Breast epithelium (tissue), 4 donors: ENCODE measurements at regions not wholly inside any gene's neighbourhood (a gene's known extent, or its start where the extent isn't known, plus 50 kb on each side); places are given as distances from the start of the nearest gene placed in this dataset.

Experiments used
- DNase-seq, 2 donors: peaks; one replicate each; pipeline ENCODE4 v3.0.0-alpha.2; 2019; ENCODE audit warnings: low spot score in 2 of 2
- H3K27ac ChIP-seq, 2 donors: fragments of 200-600 bp; sonication (generic) in 1 of 2; one replicate each; pipeline ENCODE4 v1.5.1; 2016 to 2019; ENCODE audit warnings: mild to moderate bottlenecking in 1 of 2
- H3K27me3 ChIP-seq, 2 donors: fragments of 200-600 bp; sonication (generic) in 1 of 2; one replicate each; pipeline versions ENCODE4 v1.5.1 to v1.6.0; 2017 to 2019; ENCODE audit warnings: control low read depth in 1 of 2, mild to moderate bottlenecking in 1 of 2
- H3K36me3 ChIP-seq: fragments of 200-600 bp; one replicate; pipeline ENCODE4 v1.5.1; 2019
- H3K4me1 ChIP-seq, 2 donors: fragments of 200-600 bp; sonication (generic); one replicate each; pipeline ENCODE4 v1.5.1; 2016 to 2019; ENCODE audit warnings: control low read depth in 1 of 2
- H3K4me3 ChIP-seq, 3 donors: fragments of 200-600 bp; sonication (generic); 1 replicate in 2 of 3; 2 replicates in 1 of 3; pipeline ENCODE4 v1.5.1; 2016 to 2019; ENCODE audit warnings: mild to moderate bottlenecking in 3 of 3, moderate library complexity in 2 of 3
- H3K9me3 ChIP-seq, 2 donors: fragments of 200-600 bp; sonication (generic) in 1 of 2; one replicate each; pipeline ENCODE4 v1.5.1; 2016 to 2019; ENCODE audit warnings: control low read depth in 1 of 2
- POLR2A ChIP-seq: fragments of 450-650 bp; IDR thresholded peaks from one replicate; pipeline ENCODE4 v1.6.1; 2016; ENCODE audit warnings: antibody characterized with exemption, mild to moderate bottlenecking, moderate library complexity
- POLR2AphosphoS5 ChIP-seq, 3 donors: sonication (generic); formaldehyde crosslinking; IDR thresholded peaks; one replicate each; pipeline ENCODE4 v1.6.1; 2017; ENCODE audit warnings: antibody characterized with exemption in 3 of 3
- intact Hi-C: fragments of 100-400 bp; cut with DNase I; formaldehyde crosslinking; loops from one replicate; pipeline ENCODE4 v1.15.1; 2023; ENCODE audit warnings: low total_unique reads
- TF ChIP-seq, protein P1 (sequence below), 3 donors: fragments of 450-650 bp; IDR thresholded peaks; one replicate each; pipeline ENCODE4 v1.5.1; 2016 to 2017; ENCODE audit warnings: antibody characterized with exemption in 3 of 3, mild to moderate bottlenecking in 3 of 3, moderate library complexity in 3 of 3

GRCh38 chr21:20537130-20537529 lies 461.1 kb upstream of the NCAM2 start:
- Histone ChIP-seq H3K4me3 (no peak overlapping the region), H3K27ac (no peak overlapping the region), H3K4me1 (no peaks in the 10 kb centered on the region), H3K9me3 (no peaks in the 10 kb centered on the region), H3K27me3 (no peaks in the 10 kb centered on the region), H3K36me3 (no peaks in the 10 kb centered on the region)
- no peak for DNase-seq
- TF ChIP-seq, protein P1, sequence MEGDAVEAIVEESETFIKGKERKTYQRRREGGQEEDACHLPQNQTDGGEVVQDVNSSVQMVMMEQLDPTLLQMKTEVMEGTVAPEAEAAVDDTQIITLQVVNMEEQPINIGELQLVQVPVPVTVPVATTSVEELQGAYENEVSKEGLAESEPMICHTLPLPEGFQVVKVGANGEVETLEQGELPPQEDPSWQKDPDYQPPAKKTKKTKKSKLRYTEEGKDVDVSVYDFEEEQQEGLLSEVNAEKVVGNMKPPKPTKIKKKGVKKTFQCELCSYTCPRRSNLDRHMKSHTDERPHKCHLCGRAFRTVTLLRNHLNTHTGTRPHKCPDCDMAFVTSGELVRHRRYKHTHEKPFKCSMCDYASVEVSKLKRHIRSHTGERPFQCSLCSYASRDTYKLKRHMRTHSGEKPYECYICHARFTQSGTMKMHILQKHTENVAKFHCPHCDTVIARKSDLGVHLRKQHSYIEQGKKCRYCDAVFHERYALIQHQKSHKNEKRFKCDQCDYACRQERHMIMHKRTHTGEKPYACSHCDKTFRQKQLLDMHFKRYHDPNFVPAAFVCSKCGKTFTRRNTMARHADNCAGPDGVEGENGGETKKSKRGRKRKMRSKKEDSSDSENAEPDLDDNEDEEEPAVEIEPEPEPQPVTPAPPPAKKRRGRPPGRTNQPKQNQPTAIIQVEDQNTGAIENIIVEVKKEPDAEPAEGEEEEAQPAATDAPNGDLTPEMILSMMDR (IDR thresholded peaks at IDR 0.05) = no peak
- TF ChIP-seq POLR2AphosphoS5 (IDR thresholded peaks at IDR 0.05) = no peak
- TF ChIP-seq POLR2A = no peak
- intact Hi-C loops = no loop called here

DNA sequence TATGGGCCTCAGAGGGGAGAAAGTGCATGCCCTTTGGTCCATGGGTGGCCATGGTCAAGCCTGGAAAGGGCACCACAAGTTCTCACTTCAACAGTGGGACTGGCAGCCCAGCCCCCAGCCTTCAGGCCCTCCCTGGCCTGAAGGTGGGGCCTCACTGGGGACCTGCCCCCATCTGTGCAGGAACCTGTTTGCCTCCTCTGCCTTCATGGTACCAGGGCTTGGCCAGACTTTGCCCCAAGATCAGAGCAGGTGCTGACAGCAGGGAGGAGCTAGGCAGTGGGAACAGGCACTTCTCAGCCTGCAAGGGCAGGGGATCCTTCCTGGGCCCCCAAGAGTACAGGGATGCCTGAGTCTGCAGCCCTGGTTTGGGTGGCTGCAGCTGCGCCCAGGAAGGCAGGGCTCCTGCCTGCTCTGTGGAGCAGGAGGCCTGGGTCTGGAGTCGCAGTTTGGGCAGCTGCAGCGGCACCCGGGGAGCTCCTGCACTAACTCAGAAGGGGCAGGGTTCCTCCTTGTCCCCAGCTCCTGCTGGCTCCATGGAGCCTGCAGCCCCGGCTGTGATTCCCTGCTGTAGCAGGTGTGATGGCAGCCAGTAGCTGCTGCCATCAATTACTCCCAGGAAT lies 460.1 kb upstream of the NCAM2 start:
- intact Hi-C loops = no loop called here
- no peak overlapping the region for H3K4me3 ChIP-seq
- no peaks in the 10 kb centered on the region for H3K4me1 ChIP-seq
- TF ChIP-seq, protein P1 (IDR thresholded peaks at IDR 0.05) = no peak
- no peak for TF ChIP-seq POLR2AphosphoS5 (IDR thresholded peaks at IDR 0.05)
- no peak for TF ChIP-seq POLR2A
- no peaks in the 10 kb centered on the region for H3K36me3 ChIP-seq
- H3K27ac ChIP-seq = no peak overlapping the region
- no peaks in the 10 kb centered on the region for H3K27me3 ChIP-seq
- no peak for DNase-seq
- no peaks in the 10 kb centered on the region for H3K9me3 ChIP-seq

DNA sequence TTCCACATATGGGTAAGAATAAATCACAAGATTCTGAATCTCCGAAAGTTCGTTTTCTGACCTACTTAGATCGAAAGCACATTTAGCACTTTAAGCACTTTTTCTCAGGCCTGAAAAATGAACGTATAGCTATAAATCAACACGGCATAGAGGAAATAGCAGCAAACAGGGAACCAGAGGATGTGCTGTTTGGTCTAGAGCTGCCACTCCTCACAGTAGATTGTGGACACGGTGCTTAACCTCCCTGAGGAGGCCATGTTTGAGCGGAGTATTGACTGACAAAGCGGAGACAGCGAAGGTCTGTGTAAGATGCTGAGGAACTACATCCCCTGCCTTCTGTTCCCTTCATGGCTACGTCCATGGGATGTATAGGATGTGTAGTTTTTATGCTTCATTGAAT lies 452.8 kb upstream of the NCAM2 start:
- H3K27me3 ChIP-seq = no peaks in the 10 kb centered on the region
- H3K4me1 ChIP-seq = no peaks in the 10 kb centered on the region
- no peaks in the 10 kb centered on the region for H3K9me3 ChIP-seq
- no peak for DNase-seq
- H3K36me3 ChIP-seq = no peaks in the 10 kb centered on the region
- H3K27ac ChIP-seq = no peak overlapping the region
- intact Hi-C loops = no loop called here
- no peak for TF ChIP-seq POLR2AphosphoS5 (IDR thresholded peaks at IDR 0.05)
- TF ChIP-seq POLR2A = no peak
- TF ChIP-seq, protein P1 (IDR thresholded peaks at IDR 0.05) = no peak
- no peak overlapping the region for H3K4me3 ChIP-seq

DNA sequence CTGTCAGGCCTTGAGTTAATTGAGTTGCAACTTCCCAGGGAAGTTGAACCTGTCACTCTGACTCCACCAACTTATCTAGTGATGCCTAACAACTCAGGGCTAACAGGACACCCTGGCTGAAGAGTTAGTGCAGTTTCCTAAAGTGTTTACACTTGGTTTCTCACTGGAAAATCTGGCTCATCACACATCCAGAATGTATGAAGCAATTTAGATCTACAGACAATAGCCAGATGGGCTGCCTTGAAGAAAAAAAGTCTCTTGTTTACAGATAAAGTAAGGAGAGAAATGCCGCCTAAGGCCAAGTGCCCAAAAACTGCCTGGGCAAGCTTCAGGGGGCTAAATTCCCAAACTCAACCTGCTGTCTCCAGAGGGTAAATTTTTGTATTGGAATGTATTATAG lies 446.3 kb upstream of the NCAM2 start:
- H3K36me3 ChIP-seq = no peaks in the 10 kb centered on the region
- no peaks in the 10 kb centered on the region for H3K27me3 ChIP-seq
- no peak overlapping the region for H3K4me3 ChIP-seq
- H3K4me1 ChIP-seq = no peaks in the 10 kb centered on the region
- intact Hi-C loops = no loop called here
- H3K9me3 ChIP-seq = no peaks in the 10 kb centered on the region
- TF ChIP-seq, protein P1 (IDR thresholded peaks at IDR 0.05) = no peak
- TF ChIP-seq POLR2AphosphoS5 (IDR thresholded peaks at IDR 0.05) = no peak
- no peak for TF ChIP-seq POLR2A
- H3K27ac ChIP-seq = no peak overlapping the region
- DNase-seq = no peak

- Histone ChIP-seq H3K27me3 (no peaks in the 10 kb centered on the region), H3K4me1 (no peaks in the 10 kb centered on the region), H3K4me3 (no peak overlapping the region), H3K27ac (no peak overlapping the region), H3K36me3 (no peaks in the 10 kb centered on the region), H3K9me3 (no peaks in the 10 kb centered on the region)
- no peak for DNase-seq
- intact Hi-C loops = no loop called here
- TF ChIP-seq, protein P1 (IDR thresholded peaks at IDR 0.05) = no peak
- TF ChIP-seq POLR2A = no peak
- TF ChIP-seq POLR2AphosphoS5 (IDR thresholded peaks at IDR 0.05) = no peak
Measured at GRCh38 chr21:20554785-20555184, 443.4 kb upstream of the NCAM2 start.
